ENCODE measurements at regions not wholly inside any gene's neighbourhood (a gene's known extent, or its start where the extent isn't known, plus 50 kb on each side); places are given as distances from the start of the nearest gene placed in this dataset.

DNA sequence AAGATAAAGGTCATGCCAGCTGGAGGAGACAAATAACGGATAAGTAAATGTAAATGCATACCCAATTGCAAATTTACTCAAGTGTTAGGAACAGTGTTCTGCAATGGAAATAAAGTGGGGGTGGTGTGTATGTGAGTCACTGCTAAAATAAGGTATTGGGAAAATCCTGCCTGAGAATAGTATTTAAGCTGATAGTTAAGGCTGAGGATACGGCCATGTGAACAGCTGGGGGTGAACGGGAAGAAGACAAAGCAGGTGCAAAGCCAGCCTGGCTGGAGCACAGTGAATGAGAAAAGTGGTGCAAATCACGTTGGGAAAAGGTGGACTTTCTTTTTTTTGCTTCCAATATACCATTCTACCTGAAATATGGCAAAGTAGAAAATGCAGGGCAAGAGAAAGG, 242.4 kb upstream of the SLC10A2 start:
- in situ Hi-C loops (cut with HindIII; ENCODE audit: low sequenced_read_pairs), result no loop called here

GRCh38 chr13:103306163-103306562, 239.9 kb upstream of the SLC10A2 start:
- in situ Hi-C loops (cut with HindIII; ENCODE audit: low sequenced_read_pairs), result no loop called here
- no peak for DNase-seq (ENCODE audit: low spot score)

More for the DNA sequence above, 242.4 kb upstream of the SLC10A2 start:
- DNase-seq (ENCODE audit: low spot score), result no peak

DNA sequence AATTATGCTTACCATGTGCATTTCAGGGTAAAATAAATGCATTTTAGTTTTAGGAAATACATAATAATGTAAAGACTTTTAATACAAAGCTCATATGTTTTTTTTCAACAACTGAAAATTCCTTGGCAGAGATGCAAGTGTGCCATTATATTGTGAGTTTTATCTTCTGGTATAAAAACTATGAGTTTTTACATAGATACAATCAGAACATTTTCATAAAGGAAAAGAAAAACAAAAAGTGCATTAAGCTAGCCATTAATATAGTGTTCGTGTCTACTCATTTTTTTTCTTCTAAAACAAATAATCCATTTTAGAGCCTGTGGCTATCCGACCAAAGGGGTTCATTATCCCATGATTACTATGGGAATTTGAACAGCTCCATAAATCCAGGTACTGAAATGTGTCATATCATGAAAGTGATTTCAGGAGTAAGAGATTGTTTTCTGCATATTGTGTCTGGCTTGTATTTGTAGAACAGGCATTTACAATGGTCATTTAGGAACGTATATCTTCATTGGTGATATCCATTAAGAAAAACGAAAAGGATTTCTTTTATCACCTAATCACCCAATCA, 236.9 kb upstream of the SLC10A2 start:
- no peak for DNase-seq (ENCODE audit: low spot score)
- in situ Hi-C loops (cut with HindIII; ENCODE audit: low sequenced_read_pairs), result no loop called here

DNA sequence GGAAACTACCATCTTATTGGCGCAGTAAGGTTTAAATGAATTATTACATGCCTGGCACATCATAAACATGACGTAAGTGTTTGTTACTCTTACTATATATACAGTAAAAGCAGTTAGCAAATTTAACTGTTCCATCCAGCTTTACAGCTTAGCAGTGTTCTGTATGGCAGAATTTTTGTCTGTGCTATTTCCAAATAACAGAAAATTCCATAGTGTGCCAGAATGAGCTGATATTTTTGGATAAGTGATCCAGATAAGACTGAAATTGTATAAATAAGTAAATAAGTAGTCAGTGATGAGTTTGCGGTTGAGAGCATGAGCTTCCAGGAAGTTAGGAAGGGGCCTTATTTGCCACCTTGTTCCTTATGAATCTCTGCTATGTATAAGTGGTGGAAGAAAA, 236.5 kb upstream of the SLC10A2 start:
- DNase-seq (ENCODE audit: low spot score), result no peak
- in situ Hi-C loops (cut with HindIII; ENCODE audit: low sequenced_read_pairs), result no loop called here

- in situ Hi-C loops (cut with HindIII; ENCODE audit: low sequenced_read_pairs), result no loop called here
- DNase-seq (ENCODE audit: low spot score), result no peak
Measured at GRCh38 chr13:103299079-103299478, 232.9 kb upstream of the SLC10A2 start.

DNA sequence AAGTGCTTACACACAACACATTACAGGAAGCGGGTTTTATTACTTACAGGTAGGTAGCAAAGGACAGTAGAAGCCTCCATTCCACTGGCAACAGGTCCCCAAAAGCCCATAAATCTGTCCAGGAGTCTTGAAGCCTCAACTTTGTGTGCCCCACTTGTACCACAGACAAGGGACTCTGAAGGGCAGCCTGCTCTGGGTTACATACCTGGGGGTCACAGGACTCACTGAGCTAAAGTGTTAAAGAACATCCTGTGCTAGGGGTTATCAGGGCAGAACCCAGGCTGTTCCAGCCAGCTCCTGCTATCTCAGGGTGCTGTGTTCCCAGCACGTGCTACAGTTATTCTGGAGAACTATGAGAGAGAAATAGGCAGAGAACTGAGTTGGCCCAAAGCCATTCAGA, 230.9 kb upstream of the SLC10A2 start:
- DNase-seq (ENCODE audit: low spot score), result no peak
- in situ Hi-C loops (cut with HindIII; ENCODE audit: low sequenced_read_pairs), result no loop called here

DNA sequence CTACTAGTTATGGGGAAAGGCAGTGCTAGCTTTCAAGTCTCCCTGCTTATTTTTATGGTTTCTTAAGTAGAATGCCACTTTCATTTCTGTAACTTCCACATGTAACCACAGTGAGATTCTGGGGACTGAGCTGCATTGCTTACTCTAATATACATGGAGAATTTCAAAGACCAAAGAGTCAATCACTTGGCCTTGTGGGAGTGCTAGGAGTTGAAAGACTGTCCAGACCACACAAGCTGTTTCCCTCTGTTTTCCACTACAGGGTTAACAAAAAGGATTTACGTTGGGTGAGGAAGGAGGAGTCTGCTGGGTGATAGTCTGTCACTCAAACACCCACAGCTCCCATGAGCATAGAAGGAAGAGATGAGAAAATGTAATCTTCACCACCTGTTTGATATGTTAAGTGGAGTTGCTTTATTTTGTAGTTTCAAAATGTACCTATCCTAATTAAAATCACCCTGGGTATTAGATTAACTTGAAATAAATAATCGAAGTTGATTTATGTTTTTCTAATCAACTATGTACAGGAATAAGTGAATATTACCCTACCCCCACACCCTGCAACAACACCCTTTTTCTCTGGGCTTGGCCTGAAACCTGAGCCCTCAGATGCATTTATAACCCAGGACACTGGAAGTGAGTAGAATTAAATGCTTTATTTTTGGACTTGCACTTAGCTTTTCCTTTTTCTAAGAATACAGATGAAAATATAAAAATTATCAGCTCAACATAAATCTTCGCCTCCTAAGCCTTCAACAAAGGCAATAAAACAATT, 225.8 kb upstream of the SLC10A2 start:
- DNase-seq (ENCODE audit: low spot score), result no peak
- in situ Hi-C loops (cut with HindIII; ENCODE audit: low sequenced_read_pairs), result no loop called here

DNA sequence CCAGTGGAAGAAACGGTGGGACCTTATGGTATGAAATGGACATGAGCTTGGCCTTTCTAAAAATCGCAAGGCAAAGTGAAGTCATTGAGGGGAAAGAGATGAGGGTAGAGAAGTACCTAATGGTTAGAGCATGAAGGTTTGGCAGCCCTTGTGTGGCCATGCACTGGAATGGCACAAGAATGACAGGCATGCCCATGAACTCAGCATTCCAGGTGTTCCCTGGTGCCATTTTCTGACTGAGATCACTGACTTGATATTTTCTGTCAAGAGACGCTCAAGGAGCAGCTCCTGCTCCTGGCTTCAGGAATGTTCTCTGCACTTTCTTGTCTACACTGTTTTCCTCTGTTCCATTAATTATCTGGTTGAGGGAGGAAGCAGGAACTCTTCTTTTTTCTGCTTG, 225.0 kb upstream of the SLC10A2 start:
- in situ Hi-C loops (cut with HindIII; ENCODE audit: low sequenced_read_pairs), result no loop called here
- no peak for DNase-seq (ENCODE audit: low spot score)

DNA sequence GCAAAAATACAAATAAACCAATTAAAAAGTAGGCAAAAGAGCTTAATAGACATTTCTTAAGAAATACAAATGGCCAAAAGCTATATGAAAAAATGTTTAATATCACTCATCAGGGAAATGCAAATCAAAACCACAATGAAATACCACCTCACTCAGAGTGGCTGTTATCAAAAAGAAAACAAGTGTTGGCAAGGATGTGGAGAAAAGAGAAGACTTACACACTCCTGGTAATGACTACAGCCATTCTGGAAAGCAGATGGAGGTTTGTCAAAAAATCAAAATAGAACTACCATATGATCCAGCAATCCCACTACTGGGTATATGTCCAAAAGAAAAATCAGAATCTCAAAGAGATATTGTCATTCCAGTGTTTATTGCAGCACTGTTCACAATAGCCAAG, 223.5 kb upstream of the SLC10A2 start:
- DNase-seq (ENCODE audit: low spot score), result no peak
- in situ Hi-C loops (cut with HindIII; ENCODE audit: low sequenced_read_pairs), result no loop called here

DNA sequence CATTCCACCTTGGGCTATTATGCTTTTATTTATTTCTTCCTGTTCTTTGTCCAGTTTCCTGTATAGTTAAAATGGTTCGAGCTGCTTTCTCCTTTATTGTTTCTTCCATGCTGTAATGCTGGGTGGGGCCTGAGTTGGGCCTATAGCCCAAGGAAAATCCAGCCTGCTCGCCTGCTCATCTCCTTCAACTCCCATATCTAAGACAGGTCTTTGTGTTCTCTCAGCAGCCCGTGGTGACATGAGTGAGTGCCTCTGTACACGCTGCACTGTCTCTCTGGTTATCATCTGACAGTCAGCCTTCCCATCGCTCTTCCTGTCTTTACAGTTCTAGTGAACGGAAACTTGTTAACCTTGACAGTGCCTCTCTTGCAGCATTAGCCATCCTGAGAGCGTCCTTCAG, 221.9 kb upstream of the SLC10A2 start:
- in situ Hi-C loops (cut with HindIII; ENCODE audit: low sequenced_read_pairs), result no loop called here
- DNase-seq (ENCODE audit: low spot score), result no peak

DNA sequence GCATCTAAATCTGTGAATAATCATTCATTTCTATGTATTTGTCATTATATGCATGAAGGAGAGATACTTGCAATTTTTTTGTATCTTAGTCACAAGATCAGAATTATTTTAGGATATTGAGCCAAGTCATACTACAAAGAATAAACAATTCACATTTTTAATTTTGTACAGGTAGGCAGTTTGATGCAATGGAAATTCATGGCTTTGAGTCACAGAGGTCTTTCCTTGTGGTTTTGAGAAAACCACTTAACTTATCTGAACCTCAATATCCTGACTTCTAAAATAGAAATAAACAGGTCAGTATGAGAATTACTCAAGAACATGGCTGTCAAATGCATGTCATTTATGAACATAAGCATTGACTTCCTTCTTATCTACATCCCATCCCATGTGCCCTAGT, 221.4 kb upstream of the SLC10A2 start:
- in situ Hi-C loops (cut with HindIII; ENCODE audit: low sequenced_read_pairs), result no loop called here

GRCh38 chr13:103284466-103284865, 218.2 kb upstream of the SLC10A2 start:
- peak; percentile 26 for DNase-seq (ENCODE audit: low spot score)
- in situ Hi-C loops (cut with HindIII; ENCODE audit: low sequenced_read_pairs), result no loop called here

More for the DNA sequence above, 221.4 kb upstream of the SLC10A2 start:
- no peak for DNase-seq (ENCODE audit: low spot score)

- no peak for DNase-seq (ENCODE audit: low spot score)
- in situ Hi-C loops (cut with HindIII; ENCODE audit: low sequenced_read_pairs), result no loop called here
Measured at GRCh38 chr13:103283451-103283820, 217.2 kb upstream of the SLC10A2 start.

DNA sequence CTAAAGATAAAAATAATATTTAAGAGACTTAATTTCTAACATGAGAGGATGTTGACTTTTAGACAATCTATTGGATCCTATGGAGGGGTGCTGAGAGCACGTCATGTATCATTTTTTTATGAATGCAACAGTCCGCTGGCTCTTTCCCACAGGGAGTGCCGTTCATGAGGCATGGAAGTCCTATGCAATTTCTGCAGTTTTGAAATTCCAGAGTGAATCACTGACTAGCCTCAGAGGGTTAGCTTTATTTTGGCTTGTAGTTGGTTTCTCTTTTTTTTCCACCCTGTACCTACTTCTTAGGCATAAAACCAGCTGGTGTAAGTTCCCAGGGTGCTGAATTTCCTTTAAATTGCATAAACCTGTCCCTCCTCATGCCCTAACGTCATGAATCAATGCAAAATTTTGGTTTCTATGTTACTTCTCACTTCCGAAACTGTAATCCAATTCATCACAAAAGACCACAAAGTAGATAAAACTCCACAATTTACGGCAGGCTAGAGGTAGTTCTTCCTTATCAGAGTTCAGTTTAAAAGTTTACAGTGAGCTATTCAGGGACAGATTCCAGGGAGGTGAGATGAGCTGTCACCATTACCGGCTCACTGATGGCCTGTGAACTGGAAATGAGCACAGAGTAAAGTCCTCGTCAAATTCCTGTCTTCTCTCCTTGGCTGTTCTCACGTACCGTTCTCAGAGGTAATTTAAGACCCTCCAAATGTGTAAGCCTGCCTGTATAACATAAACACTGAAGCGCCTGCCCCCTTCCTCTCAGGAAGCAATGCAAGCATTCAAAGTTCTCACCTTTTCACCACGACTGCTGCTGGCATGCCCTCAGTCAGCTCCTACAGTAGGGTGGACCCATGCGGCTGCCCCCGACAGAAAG, 216.6 kb upstream of the SLC10A2 start:
- DNase-seq (ENCODE audit: low spot score), result no peak
- in situ Hi-C loops (cut with HindIII; ENCODE audit: low sequenced_read_pairs), result no loop called here

- in situ Hi-C loops (cut with HindIII; ENCODE audit: low sequenced_read_pairs), result no loop called here
- DNase-seq (ENCODE audit: low spot score), result no peak
Measured at GRCh38 chr13:103277959-103278694, 211.9 kb upstream of the SLC10A2 start.

GRCh38 chr13:103276775-103277498, 210.7 kb upstream of the SLC10A2 start:
- in situ Hi-C loops (cut with HindIII; ENCODE audit: low sequenced_read_pairs), result no loop called here
- no peak for DNase-seq (ENCODE audit: low spot score)

GRCh38 chr13:103275722-103276121, 209.5 kb upstream of the SLC10A2 start:
- no peak for DNase-seq (ENCODE audit: low spot score)
- in situ Hi-C loops (cut with HindIII; ENCODE audit: low sequenced_read_pairs), result no loop called here

- DNase-seq (ENCODE audit: low spot score), result no peak
- in situ Hi-C loops (cut with HindIII; ENCODE audit: low sequenced_read_pairs), result no loop called here
Measured at GRCh38 chr13:103275081-103275480, 208.9 kb upstream of the SLC10A2 start.

DNA sequence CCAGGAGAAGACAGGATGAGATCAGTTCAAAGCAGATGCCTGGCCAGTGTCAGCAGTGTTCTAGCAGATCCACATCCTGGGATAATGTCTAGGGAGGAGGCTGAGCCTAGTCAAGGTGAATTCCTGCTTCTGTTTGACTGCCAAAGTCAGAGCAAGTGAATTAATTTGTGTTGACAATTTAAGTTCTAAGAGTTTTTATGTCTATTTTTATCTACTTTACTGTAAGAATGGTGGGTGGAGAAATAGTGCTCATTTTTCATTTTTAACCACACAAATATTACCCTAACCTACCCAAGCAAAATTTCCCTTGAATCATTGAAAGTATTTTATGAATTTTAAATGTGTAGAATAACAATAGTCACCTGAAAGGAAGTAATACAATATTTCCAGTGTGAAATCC, 207.6 kb upstream of the SLC10A2 start:
- in situ Hi-C loops (cut with HindIII; ENCODE audit: low sequenced_read_pairs), result no loop called here
- no peak for DNase-seq (ENCODE audit: low spot score)
